HL-60/S4 treated with retinoic acid at 250 ng/mL for 4 days and 3 days (cell line): ENCODE measurements at regions not wholly inside any gene's neighbourhood (a gene's known extent, or its start where the extent isn't known, plus 50 kb on each side); places are given as distances from the start of the nearest gene placed in this dataset.
"Not testable (repeated sequence)": the region's sequence is repeated elsewhere in the genome, so short reads cannot be mapped to it uniquely, and the experiment has no call there.

ENCODE experiments used
- in situ Hi-C: fragments of 300-500 bp; cut with MboI; formaldehyde crosslinking; loops from 2 replicates; pipeline ENCODE4 v1.7.0; 2022; ENCODE audit warnings: low sequenced_read_pairs

- in situ Hi-C loops: no loop called here
These were observed 1005.9 kb upstream of the WWC1 start for GRCh38 chr5:167285591-167285990.

DNA sequence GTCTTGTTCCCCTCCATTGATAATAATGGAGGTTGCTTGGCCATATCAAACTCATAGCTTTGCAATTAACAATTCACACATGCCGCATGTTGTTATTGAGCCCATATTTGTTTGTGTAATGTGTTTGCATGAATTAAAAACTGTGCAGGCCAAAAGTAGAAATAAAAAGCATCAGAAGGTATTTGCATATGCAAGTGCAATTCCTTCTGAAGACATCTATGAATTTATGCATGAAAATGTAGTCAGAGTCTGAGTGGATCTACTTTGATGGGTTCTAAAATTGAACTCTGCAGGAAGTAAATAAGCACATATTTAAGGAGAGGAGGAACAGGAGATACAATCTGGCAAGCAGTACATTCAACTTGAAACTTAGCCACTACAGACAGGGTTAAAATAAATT is 1004.6 kb upstream of the WWC1 start:
- in situ Hi-C loops: no loop called here

- in situ Hi-C loops: no loop called here
These were observed 1001.0 kb upstream of the WWC1 start for GRCh38 chr5:167290478-167290877.

GRCh38 chr5:167294882-167295680 is 996.4 kb upstream of the WWC1 start:
- in situ Hi-C loops: no loop called here

DNA sequence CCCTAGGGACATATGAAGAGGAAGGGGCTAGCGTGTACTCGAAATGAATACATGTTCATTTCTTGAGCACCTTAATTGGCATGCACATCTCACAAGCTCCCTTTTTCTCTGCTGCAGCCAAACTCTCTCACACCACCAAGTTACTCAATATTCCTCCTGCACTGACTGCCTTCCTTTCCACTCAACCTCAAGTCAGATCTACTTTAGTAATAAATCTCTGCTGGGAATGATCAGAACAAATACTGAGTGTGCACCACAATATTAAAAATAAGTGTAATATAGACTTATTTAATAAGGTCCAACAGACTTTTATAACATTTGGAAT is 995.8 kb upstream of the WWC1 start:
- in situ Hi-C loops: no loop called here

DNA sequence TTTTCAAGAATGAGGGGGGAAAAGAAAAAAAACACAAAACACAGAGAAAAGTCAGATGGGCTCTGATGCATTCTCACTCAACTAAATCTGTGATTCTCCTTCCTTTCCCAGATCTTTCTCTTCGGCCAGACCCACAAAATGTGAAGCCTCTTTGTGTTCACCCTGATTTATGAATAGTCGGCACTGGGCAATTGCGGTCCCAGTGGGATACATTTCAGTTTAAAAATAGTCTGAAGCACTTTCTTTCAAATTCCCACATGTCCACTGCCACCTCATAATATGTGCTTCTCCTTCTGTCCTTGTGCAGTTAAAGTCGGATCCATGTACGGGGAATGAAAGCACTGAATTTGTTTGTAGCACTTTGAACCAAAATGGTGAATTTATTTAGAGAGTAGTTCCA is 995.4 kb upstream of the WWC1 start:
- in situ Hi-C loops: no loop called here

- in situ Hi-C loops: no loop called here
These were observed 994.8 kb upstream of the WWC1 start for GRCh38 chr5:167296661-167297060.

- in situ Hi-C loops: not testable (repeated sequence)
These were observed 991.6 kb upstream of the WWC1 start for GRCh38 chr5:167299861-167300260.

DNA sequence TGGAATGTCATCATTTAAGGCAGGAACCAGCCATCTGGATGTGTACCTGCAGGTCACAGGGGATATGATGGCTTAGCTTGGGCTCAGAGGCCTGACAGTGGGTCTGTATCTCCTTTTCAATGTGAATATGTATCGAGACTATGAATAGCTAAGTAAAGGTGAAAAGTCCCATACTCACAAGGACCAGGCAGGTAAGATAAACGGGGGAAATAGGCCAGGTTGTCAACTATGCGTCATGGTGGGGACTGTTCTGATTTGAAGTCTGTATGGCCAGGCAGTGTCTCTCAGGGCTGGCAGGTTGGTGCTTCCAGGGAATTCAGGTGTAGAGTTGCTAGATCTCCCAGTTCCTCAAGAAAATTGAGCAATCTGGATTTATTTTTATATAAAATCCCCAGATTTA is 987.9 kb upstream of the WWC1 start:
- in situ Hi-C loops: no loop called here

DNA sequence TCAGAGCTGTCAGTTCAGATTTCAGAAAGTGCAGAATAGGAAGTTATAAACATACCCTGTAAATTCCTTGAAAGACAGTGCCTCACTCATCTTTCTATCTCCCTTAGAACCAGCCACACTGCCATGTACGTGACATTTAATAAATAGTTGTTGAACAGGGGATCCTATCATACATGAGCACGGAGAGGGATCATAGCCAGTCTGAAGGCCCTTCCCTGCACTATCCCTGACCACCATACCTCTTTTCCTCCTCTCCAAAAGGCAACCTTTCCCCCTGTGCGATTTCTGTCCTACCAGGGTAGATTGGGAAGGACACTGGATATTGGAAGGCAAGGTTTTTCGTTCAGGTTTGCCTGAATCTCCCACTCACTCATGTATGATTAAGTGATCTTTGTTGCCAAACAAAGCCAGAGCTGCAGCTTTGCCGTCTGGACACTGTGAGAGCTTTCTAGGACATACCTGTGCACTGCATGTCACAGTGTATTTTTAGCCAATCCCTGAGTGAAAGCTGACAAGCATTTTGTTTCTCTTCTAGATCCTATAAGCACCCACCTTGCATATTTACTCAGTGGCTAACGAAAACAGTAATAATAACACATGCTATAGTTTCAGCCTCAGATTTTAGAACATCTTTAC is 986.5 kb upstream of the WWC1 start:
- in situ Hi-C loops: no loop called here

- in situ Hi-C loops: no loop called here
These were observed 985.7 kb upstream of the WWC1 start for GRCh38 chr5:167305591-167306213.

DNA sequence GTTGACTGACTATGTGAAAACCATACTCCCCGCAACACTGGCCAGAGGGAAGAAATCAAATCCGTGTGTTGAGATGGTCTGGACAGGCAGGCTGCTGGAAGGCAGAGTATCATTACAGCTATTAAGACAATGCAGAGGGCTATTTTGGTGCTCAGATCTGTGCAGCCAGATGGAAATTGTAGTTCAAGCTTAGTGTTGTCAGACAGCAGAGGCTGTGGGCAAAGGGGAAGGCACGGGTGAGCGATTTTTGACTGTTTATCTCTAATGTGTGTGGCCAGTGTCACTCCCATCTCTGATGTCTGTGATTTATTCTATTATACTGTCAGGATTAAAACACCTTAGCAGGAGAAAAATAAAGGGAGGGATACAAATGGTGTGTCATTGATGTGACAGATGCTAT is 984.4 kb upstream of the WWC1 start:
- in situ Hi-C loops: no loop called here

DNA sequence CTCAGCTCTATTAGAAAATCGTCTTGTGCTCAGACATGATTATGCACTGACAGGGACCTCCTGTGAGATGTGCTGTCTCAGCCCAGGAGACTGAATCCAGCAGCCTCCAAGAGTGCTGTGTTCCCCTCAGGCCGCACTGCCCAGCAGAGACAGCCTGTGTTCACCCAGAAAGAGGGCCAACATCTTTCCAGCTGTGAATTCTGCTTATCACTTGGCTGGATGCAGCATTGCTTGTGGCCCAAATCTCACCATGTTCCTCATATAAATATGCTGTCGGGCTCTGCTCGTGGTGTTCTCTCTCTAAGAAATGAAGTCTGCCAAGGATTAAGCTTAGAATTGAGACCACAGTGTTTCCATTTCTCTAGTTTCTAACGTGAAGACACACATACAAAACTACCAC is 983.0 kb upstream of the WWC1 start:
- in situ Hi-C loops: no loop called here

GRCh38 chr5:167309941-167310517 is 981.4 kb upstream of the WWC1 start:
- in situ Hi-C loops: no loop called here

GRCh38 chr5:167311340-167311739 is 980.1 kb upstream of the WWC1 start:
- in situ Hi-C loops: no loop called here

GRCh38 chr5:167312225-167312624 is 979.2 kb upstream of the WWC1 start:
- in situ Hi-C loops: no loop called here

GRCh38 chr5:167315762-167316161 is 975.7 kb upstream of the WWC1 start:
- in situ Hi-C loops: no loop called here

- in situ Hi-C loops: no loop called here
These were observed 973.6 kb upstream of the WWC1 start for GRCh38 chr5:167317884-167318283.

- in situ Hi-C loops: no loop called here
These were observed 972.2 kb upstream of the WWC1 start for GRCh38 chr5:167319243-167319642.

DNA sequence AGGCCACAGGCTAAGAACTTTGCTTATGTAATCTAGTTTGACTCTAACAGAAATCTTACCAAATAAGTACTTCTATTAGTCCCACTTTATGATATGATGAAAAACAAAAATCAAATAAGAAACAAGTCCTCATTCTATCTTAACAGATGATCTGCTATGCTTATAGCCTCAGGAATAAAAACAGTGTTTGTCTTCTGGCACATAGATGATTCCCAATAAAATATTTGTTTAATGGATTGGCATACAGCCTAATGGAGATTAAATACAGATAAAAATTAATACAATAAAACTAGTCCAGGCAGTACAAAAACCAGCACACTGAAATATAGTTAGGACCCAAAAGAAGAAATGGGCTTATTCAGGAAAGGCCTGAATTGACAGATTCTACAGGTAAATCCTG is 971.4 kb upstream of the WWC1 start:
- in situ Hi-C loops: no loop called here

DNA sequence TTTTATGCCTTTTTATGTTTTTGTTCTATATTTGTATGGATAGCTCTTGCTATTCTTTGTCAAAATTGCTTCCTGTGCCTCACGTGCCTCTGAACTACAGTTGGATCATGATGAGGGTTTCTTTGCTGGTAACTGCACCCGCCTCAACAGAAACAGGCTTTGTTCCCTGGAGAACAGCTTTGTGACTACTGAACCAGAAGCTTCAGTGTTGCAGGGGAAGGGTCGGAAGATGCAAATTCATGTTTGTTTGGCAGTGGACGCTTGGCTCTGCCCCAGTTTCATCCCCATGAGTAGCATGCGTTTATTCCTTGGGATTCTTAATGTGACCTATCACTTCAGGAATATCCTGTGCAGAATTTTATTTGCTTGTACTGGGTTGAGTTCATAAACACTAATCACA is 959.1 kb upstream of the WWC1 start:
- in situ Hi-C loops: no loop called here

DNA sequence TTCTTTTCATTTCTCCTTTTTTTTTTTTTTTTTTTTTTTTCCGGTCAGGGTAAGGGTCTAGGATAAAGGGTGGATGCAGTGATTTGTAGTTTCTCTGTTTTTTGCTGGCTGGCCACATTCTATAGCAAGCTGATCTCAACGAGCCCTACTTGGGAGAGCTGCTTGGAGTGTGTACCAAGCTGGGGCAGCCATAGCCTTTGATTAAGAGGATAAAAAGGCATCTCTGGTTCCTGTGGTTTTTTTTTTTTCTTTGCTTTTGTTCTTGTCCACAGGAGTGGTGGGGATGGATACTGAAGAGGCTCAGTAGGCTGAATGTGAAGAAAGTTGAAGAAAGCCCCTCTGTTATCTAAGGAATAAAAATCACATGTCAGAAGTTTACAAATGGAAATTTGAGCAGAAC is 955.3 kb upstream of the WWC1 start:
- in situ Hi-C loops: no loop called here
